CD14-positive monocyte (primary cell): ENCODE measurements at regions not wholly inside any gene's neighbourhood (a gene's known extent, or its start where the extent isn't known, plus 50 kb on each side); places are given as distances from the start of the nearest gene placed in this dataset.

Source experiments
- DNase-seq, 3 donors: peaks; one replicate each; pipeline ENCODE4 v3.0.0-alpha.2; 2011 to 2022
- H2AFZ ChIP-seq: 2 replicates; pipeline ENCODE4 v1.6.0; 2012; ENCODE audit warnings: mild to moderate bottlenecking, low read depth, low read length, inconsistent platforms; ENCODE audit not compliant: insufficient read depth, poor library complexity, severe bottlenecking
- H3K27ac ChIP-seq, 2 donors: 1 replicate in 1 of 2; 2 replicates in 1 of 2; pipeline ENCODE4 v1.5.1; 2012 to 2013; ENCODE audit warnings: low read length in 2 of 2, control low read depth in 1 of 2, inconsistent platforms in 1 of 2, low read depth in 1 of 2, mild to moderate bottlenecking in 1 of 2
- H3K27me3 ChIP-seq, 2 donors: one replicate each; pipeline versions ENCODE4 v1.6.0 to v1.6.1; 2011 to 2013; ENCODE audit warnings: low read length in 2 of 2; ENCODE audit not compliant: control insufficient read depth in 2 of 2, insufficient read depth in 2 of 2
- H3K36me3 ChIP-seq, 2 donors: replicated peaks in 1 of 2; 1 replicate in 1 of 2; 2 replicates in 1 of 2; pipeline versions ENCODE4 v1.5.1 to v1.6.1; 2012 to 2013; ENCODE audit warnings: low read length in 2 of 2, control low read depth in 1 of 2, inconsistent platforms in 1 of 2, mild to moderate bottlenecking in 1 of 2; ENCODE audit not compliant: insufficient read depth in 2 of 2, control insufficient read depth in 1 of 2
- H3K4me1 ChIP-seq, 2 donors: 1 replicate in 1 of 2; 2 replicates in 1 of 2; pipeline versions ENCODE4 v1.5.1 to v1.6.1; 2012 to 2013; ENCODE audit warnings: low read length in 2 of 2, control low read depth in 1 of 2, inconsistent platforms in 1 of 2, mild to moderate bottlenecking in 1 of 2, moderate library complexity in 1 of 2; ENCODE audit not compliant: insufficient read depth in 2 of 2, control insufficient read depth in 1 of 2
- H3K4me2 ChIP-seq: replicated peaks from 2 replicates; pipeline ENCODE3; 2012; ENCODE audit warnings: low read length, moderate library complexity, mild to moderate bottlenecking; ENCODE audit not compliant: poor library complexity, severe bottlenecking; ENCODE audit errors: extremely low read depth
- H3K4me3 ChIP-seq, 3 experiments: fragments of 200-600 bp in 1 of 3; sonication (generic) in 1 of 3; replicated peaks in 1 of 3; 1 replicate in 2 of 3; 2 replicates in 1 of 3; pipeline ENCODE4 v1.5.1; 2011 to 2013; ENCODE audit warnings: low read length in 3 of 3, mild to moderate bottlenecking in 3 of 3, control low read depth in 2 of 3, low read depth in 2 of 3, inconsistent platforms in 1 of 3, moderate library complexity in 1 of 3
- H3K79me2 ChIP-seq: 2 replicates; pipeline ENCODE4 v1.6.0; 2012; ENCODE audit warnings: mild to moderate bottlenecking, control low read depth, inconsistent platforms, low read length, moderate library complexity; ENCODE audit not compliant: insufficient read depth
- H3K9ac ChIP-seq: 2 replicates; pipeline ENCODE4 v1.6.0; 2017; ENCODE audit warnings: low read length, mild to moderate bottlenecking; ENCODE audit not compliant: insufficient read depth, poor library complexity, severe bottlenecking
- H3K9me3 ChIP-seq, 2 donors: replicated peaks in 1 of 2; 1 replicate in 1 of 2; 2 replicates in 1 of 2; pipeline versions ENCODE4 v1.5.1 to v1.6.1; 2012 to 2013; ENCODE audit warnings: low read length in 2 of 2, control low read depth in 1 of 2; ENCODE audit not compliant: control insufficient read depth in 1 of 2, insufficient read depth in 1 of 2
- H4K20me1 ChIP-seq: 2 replicates; pipeline ENCODE4 v1.6.0; 2012; ENCODE audit warnings: mild to moderate bottlenecking, low read length, control low read depth, moderate library complexity; ENCODE audit not compliant: insufficient read depth
- H3K27ac Mint-ChIP-seq, 7 donors: one replicate each; pipeline ENCODE4 v1.8.0; 2020; ENCODE audit warnings: mild to moderate bottlenecking in 7 of 7, mixed read lengths in 7 of 7, moderate library complexity in 6 of 7, inconsistent platforms in 2 of 7
- H3K27me3 Mint-ChIP-seq, 3 donors: one replicate each; pipeline ENCODE4 v1.8.0; 2021 to 2022; ENCODE audit warnings: low read depth in 3 of 3, mild to moderate bottlenecking in 3 of 3, mixed read lengths in 3 of 3, moderate library complexity in 3 of 3, inconsistent platforms in 1 of 3
- H3K36me3 Mint-ChIP-seq, 2 donors: one replicate each; pipeline ENCODE4 v1.8.0; 2020; ENCODE audit warnings: mixed read lengths in 2 of 2, inconsistent platforms in 1 of 2, mild to moderate bottlenecking in 1 of 2
- H3K4me1 Mint-ChIP-seq: one replicate; pipeline ENCODE4 v1.8.0; 2020; ENCODE audit warnings: mild to moderate bottlenecking, mixed read lengths
- H3K4me3 Mint-ChIP-seq, 2 donors: one replicate each; pipeline ENCODE4 v1.8.0; 2020; ENCODE audit warnings: mild to moderate bottlenecking in 2 of 2, mixed read lengths in 2 of 2, moderate library complexity in 1 of 2
- H3K9me3 Mint-ChIP-seq, 7 donors: one replicate each; pipeline ENCODE4 v1.8.0; 2020 to 2022; ENCODE audit warnings: mixed read lengths in 7 of 7, mild to moderate bottlenecking in 6 of 7, moderate library complexity in 6 of 7, inconsistent platforms in 2 of 7
- CTCF ChIP-seq: fragments of 200-600 bp; IDR thresholded peaks from one replicate; pipeline ENCODE4 v1.8.0; 2022; ENCODE audit warnings: antibody characterized with exemption, mild to moderate bottlenecking
- WGBS: methylation state at CpG from one replicate; pipeline ENCODE4 v1.1.5; 2013; ENCODE audit warnings: missing lambda C conversion rate; ENCODE audit not compliant: insufficient coverage; 5-methylcytosine and 5-hydroxymethylcytosine counted together
- intact Hi-C, 2 donors: fragments of 100-400 bp; cut with micrococcal nuclease; formaldehyde crosslinking; loops; one replicate each; pipeline versions ENCODE4 v1.15.0 to v1.15.1; 2023

GRCh38 chr5:171657473-171657872 lies 128.1 kb upstream of the SMIM23 start:
- H3K4me1 ChIP-seq, result no peaks in the 10 kb centered on the region
- no peaks in the 10 kb centered on the region for H4K20me1 ChIP-seq
- H3K4me2 ChIP-seq, result no peak overlapping the region
- H3K9ac ChIP-seq, result no peak overlapping the region
- H3K36me3 ChIP-seq, result no peaks in the 10 kb centered on the region
- TF ChIP-seq CTCF, result no peak
- no peak overlapping the region for H3K4me3 ChIP-seq
- DNase-seq, result no peak
- Mint-ChIP-seq H3K9me3 (peaks cover 0 to 2% (median 0%) of the 10 kb centered on the region in 7 donors), H3K27ac (no peak overlapping the region), H3K27me3 (peaks cover 0 to 2% (median 2%) of the 10 kb centered on the region in 3 donors), H3K4me3 (no peak overlapping the region), H3K4me1 (no peaks in the 10 kb centered on the region), H3K36me3 (no peaks in the 10 kb centered on the region)
- H3K27ac ChIP-seq, result no peak overlapping the region
- no peaks in the 10 kb centered on the region for H3K27me3 ChIP-seq
- intact Hi-C loops, result no loop called here
- no peak overlapping the region for H2AFZ ChIP-seq
- no CpG with 5 or more reads among the region's 2 CpGs for WGBS
- H3K9me3 ChIP-seq, result no peaks in the 10 kb centered on the region
- no peaks in the 10 kb centered on the region for H3K79me2 ChIP-seq

- no peaks in the 10 kb centered on the region for H3K36me3 Mint-ChIP-seq
- no peaks in the 10 kb centered on the region for H3K9me3 Mint-ChIP-seq
- Histone ChIP-seq H3K36me3 (no peaks in the 10 kb centered on the region), H3K9ac (no peak overlapping the region), H3K27me3 (no peaks in the 10 kb centered on the region), H3K4me1 (no peaks in the 10 kb centered on the region), H3K4me2 (no peak overlapping the region), H4K20me1 (no peaks in the 10 kb centered on the region), H3K79me2 (no peaks in the 10 kb centered on the region), H2AFZ (peak overlapping the region; percentile 48), H3K9me3 (no peaks in the 10 kb centered on the region), H3K27ac (no peak overlapping the region), H3K4me3 (no peak overlapping the region)
- TF ChIP-seq CTCF, result no peak
- 98% methylated on average over 5 of the region's 5 CpGs for WGBS
- H3K27me3 Mint-ChIP-seq, result peaks cover 0 to 2% (median 2%) of the 10 kb centered on the region in 3 donors
- H3K4me3 Mint-ChIP-seq, result no peak overlapping the region
- intact Hi-C loops, result no loop called here
- H3K4me1 Mint-ChIP-seq, result no peaks in the 10 kb centered on the region
- no peak for DNase-seq
- no peak overlapping the region for H3K27ac Mint-ChIP-seq
Observed at GRCh38 chr5:171659896-171660295, 125.7 kb upstream of the SMIM23 start.
